A673 (cell line): ENCODE measurements at regions not wholly inside any gene's neighbourhood (a gene's known extent, or its start where the extent isn't known, plus 50 kb on each side); places are given as distances from the start of the nearest gene placed in this dataset.
"Not testable (repeated sequence)": the region's sequence is repeated elsewhere in the genome, so short reads cannot be mapped to it uniquely, and the experiment has no call there.

Experiments
- CTCF ChIP-seq: fragments of 300-800, 200-600 bp; sonication (generic); conservative IDR thresholded peaks from 2 replicates; pipeline ENCODE4 v1.5.1; 2017; ENCODE audit warnings: low read depth, mild to moderate bottlenecking, antibody characterized with exemption, low read length, moderate library complexity, mixed read lengths
- EZH2 ChIP-seq: fragments of 200-600 bp; sonication (generic); IDR thresholded peaks from 2 replicates; pipeline ENCODE4 v1.6.1; 2017; ENCODE audit warnings: borderline replicate concordance, low read depth, mild to moderate bottlenecking, mixed read lengths, antibody characterized with exemption, low read length; ENCODE audit not compliant: poor library complexity, severe bottlenecking

GRCh38 chr1:184195722-184196121 is 144.2 kb downstream of the TSEN15 start:
- TF ChIP-seq CTCF, EZH2: not testable (repeated sequence)
